GF-D8 (cell line): ENCODE measurements at regions not wholly inside any gene's neighbourhood (a gene's known extent, or its start where the extent isn't known, plus 50 kb on each side); places are given as distances from the start of the nearest gene placed in this dataset.
"Not testable (repeated sequence)": the region's sequence is repeated elsewhere in the genome, so short reads cannot be mapped to it uniquely, and the experiment has no call there.

Experiments
- DNase-seq: peaks from one replicate; lab custom pipeline; 2025; lab: John Stamatoyannopoulos, UW

- no peak for DNase-seq
Observed at GRCh38 chr16:61181982-61182381, 854.3 kb downstream of the CDH8 start.

- no peak for DNase-seq
Observed at GRCh38 chr16:61179561-61179960, 856.7 kb downstream of the CDH8 start.

GRCh38 chr16:61165797-61166196 lies 870.4 kb downstream of the CDH8 start:
- DNase-seq = no peak

GRCh38 chr16:61150351-61150750 lies 885.9 kb downstream of the CDH8 start:
- no peak for DNase-seq

GRCh38 chr16:61149709-61150108 lies 886.5 kb downstream of the CDH8 start:
- no peak for DNase-seq

GRCh38 chr16:61148930-61149329 lies 887.3 kb downstream of the CDH8 start:
- DNase-seq = no peak

- no peak for DNase-seq
Observed at GRCh38 chr16:61146429-61146828, 889.8 kb downstream of the CDH8 start.

- no peak for DNase-seq
Observed at GRCh38 chr16:61131447-61131846, 904.8 kb downstream of the CDH8 start.

- no peak for DNase-seq
Observed at GRCh38 chr16:61128545-61129323, 907.5 kb downstream of the CDH8 start.

- DNase-seq = no peak
Observed at GRCh38 chr16:61105544-61105943, 930.7 kb downstream of the CDH8 start.

- DNase-seq = no peak
Observed at GRCh38 chr16:61098505-61098904, 937.7 kb downstream of the CDH8 start.

GRCh38 chr16:61091300-61091699 lies 944.9 kb downstream of the CDH8 start:
- not testable (repeated sequence) for DNase-seq

GRCh38 chr16:61083711-61084110 lies 952.5 kb downstream of the CDH8 start:
- no peak for DNase-seq

GRCh38 chr16:61074324-61074723 lies 961.9 kb downstream of the CDH8 start:
- no peak for DNase-seq

GRCh38 chr16:61057635-61058034 lies 978.6 kb downstream of the CDH8 start:
- DNase-seq = no peak

GRCh38 chr16:61050547-61050946 lies 985.7 kb downstream of the CDH8 start:
- DNase-seq = no peak

GRCh38 chr16:61045931-61046330 lies 990.3 kb downstream of the CDH8 start:
- DNase-seq = no peak

- no peak for DNase-seq
Observed at GRCh38 chr16:61042737-61043136, 993.5 kb downstream of the CDH8 start.

GRCh38 chr16:61030616-61031015 lies 1005.6 kb downstream of the CDH8 start:
- DNase-seq = no peak

GRCh38 chr16:61024180-61024900 lies 1011.9 kb downstream of the CDH8 start:
- DNase-seq = no peak

GRCh38 chr16:61014869-61015268 lies 1021.4 kb downstream of the CDH8 start:
- no peak for DNase-seq

GRCh38 chr16:61007694-61008093 lies 1028.5 kb downstream of the CDH8 start:
- no peak for DNase-seq

GRCh38 chr16:61005952-61006351 lies 1030.3 kb downstream of the CDH8 start:
- DNase-seq = no peak
